NCI-H1092 treated with DMSO at 0.1 percent for 48 hours (cell line): ENCODE measurements at regions not wholly inside any gene's neighbourhood (a gene's known extent, or its start where the extent isn't known, plus 50 kb on each side); places are given as distances from the start of the nearest gene placed in this dataset.
"Not testable (repeated sequence)": the region's sequence is repeated elsewhere in the genome, so short reads cannot be mapped to it uniquely, and the experiment has no call there.

ENCODE experiments used
- DNase-seq: peaks from one replicate; lab custom pipeline; 2025; lab: John Stamatoyannopoulos, UW

- DNase-seq = no peak
Observed at GRCh38 chr6:100228437-100228833, 234.4 kb upstream of the MCHR2 start.

DNA sequence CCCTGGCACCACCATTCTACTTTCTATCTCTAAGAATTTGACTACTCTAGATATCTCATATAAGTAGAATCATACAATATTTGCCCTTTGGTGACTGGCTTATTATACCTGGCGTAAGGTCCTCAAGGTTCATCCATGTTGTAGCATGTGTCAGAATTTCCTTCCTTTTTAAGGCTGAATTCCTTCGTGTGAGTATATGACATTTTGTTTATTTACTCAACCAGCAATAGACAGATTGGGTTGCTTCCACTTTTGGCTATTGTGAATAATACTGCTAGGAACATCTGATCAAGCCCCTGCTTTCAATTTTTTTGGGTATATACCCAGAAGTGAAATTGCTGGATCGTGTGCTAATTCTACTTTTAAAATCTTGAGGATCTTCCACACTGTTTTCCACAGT lies 232.8 kb upstream of the MCHR2 start:
- no peak for DNase-seq

GRCh38 chr6:100223952-100224351 lies 229.9 kb upstream of the MCHR2 start:
- DNase-seq = not testable (repeated sequence)

GRCh38 chr6:100220543-100220942 lies 226.5 kb upstream of the MCHR2 start:
- DNase-seq = no peak

GRCh38 chr6:100217225-100218012 lies 223.4 kb upstream of the MCHR2 start:
- no peak for DNase-seq

GRCh38 chr6:100216760-100217159 lies 222.7 kb upstream of the MCHR2 start:
- no peak for DNase-seq

DNA sequence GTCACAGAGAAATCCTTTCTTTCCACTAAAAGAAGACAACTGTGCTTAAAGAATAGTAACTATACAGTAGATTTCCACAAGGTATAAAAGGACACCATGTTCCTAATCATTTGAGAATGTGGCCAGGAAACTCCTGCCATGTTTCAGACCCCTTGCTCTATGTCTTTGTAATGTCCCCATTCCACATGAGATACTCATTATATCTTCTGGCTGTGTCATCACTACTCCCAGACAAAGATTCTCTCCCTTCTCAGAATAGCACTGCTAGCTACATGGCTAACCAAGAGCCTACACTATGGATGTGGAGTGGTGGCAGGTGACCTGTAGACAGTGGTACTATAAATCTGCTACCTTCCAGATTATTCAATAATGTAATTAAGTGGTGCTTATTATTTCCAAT lies 218.1 kb upstream of the MCHR2 start:
- no peak for DNase-seq

GRCh38 chr6:100210137-100211117 lies 216.4 kb upstream of the MCHR2 start:
- DNase-seq = no peak

DNA sequence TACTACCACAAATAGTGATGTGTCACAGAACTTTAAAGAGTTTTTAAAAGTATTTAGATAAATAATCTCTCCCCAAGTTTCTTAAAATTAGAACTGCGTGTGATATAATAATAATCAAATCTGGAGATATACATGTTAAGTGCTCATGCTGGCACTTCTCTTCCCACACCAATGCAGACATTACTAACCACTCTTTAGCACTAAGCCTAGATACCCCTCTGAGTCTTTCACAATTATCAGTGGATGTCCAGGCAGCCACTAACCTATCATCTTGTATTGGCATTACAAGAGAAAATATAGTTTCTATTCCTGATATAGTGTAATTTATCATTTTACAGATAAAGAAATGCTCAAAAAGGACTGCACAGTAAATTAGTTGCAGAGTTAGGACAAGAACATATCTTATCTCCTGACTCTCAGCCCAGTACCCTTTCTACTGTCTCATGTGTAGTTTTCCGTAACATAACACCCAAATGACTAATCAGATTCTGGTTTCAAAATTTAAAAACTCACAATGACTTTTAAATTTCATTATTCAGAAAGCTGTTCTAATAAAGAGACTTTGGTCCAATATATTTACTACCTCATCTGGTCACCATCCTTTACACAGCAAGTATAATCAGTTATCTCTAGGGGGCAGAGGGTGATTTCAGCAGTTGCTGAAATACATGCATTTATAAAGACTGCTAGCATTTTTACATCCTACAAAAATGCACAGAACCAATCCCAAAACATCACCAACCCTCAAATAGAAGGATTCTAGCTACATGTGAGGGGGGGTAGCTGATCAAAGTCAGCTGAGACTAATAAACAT lies 215.5 kb upstream of the MCHR2 start:
- DNase-seq = no peak

GRCh38 chr6:100203400-100203799 lies 209.4 kb upstream of the MCHR2 start:
- no peak for DNase-seq

GRCh38 chr6:100202417-100203194 lies 208.6 kb upstream of the MCHR2 start:
- DNase-seq = no peak

DNA sequence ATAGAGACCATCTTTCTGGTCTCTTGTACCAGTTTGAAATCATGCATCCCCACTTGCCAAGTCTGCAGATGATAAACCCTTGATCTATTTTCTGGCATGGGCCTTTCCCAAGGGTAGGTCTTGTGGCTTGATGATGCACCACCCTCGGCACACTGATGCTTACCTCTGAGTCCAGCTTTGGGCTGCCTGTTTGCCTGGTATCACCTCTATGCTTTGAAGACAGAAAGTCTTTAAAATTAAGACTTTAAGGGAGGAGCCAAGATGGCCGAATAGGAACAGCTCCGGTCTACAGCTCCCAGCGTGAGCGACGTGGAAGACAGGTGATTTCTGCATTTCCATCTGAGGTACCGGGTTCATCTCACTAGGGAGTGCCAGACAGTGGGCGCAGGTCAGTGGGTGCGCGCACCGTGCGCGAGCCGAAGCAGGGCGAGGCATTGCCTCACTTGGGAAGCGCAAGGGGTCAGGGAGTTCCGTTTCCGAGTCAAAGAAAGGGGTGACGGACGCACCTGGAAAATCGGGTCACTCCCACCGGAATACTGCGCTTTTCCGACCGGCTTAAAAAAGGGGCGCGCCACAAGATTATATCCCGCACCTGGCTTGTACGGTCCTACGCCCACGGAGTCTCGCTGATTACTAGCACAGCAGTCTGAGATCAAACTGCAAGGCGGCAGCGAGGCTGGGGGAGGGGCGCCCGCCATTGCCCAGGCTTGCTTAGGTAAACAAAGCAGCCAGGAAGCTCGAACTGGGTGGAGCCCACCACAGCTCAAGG lies 202.4 kb upstream of the MCHR2 start:
- not testable (repeated sequence) for DNase-seq

- DNase-seq = not testable (repeated sequence)
Observed at GRCh38 chr6:100195244-100195643, 201.2 kb upstream of the MCHR2 start.

DNA sequence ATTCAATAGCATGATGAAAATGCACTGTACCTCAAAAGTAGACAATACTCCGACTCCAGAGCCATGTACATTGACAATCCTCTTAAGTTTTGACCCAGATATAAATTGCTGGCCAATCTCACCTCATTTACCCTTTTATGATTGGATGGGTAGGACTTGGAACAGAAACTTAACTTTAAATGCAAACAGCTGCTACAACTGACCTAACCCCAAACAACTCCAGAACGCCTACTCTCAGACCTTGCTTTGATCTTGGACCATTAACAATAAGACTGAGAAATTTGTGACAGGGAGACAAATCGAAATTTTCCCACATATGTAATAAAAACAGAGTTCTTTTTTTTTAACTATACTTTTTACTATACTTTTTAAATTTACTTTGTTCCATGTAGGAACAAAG lies 200.5 kb upstream of the MCHR2 start:
- DNase-seq = no peak

GRCh38 chr6:100188754-100189153 lies 194.7 kb upstream of the MCHR2 start:
- DNase-seq = no peak

GRCh38 chr6:100186552-100186951 lies 192.5 kb upstream of the MCHR2 start:
- DNase-seq = no peak

GRCh38 chr6:100185615-100186014 lies 191.6 kb upstream of the MCHR2 start:
- no peak for DNase-seq

DNA sequence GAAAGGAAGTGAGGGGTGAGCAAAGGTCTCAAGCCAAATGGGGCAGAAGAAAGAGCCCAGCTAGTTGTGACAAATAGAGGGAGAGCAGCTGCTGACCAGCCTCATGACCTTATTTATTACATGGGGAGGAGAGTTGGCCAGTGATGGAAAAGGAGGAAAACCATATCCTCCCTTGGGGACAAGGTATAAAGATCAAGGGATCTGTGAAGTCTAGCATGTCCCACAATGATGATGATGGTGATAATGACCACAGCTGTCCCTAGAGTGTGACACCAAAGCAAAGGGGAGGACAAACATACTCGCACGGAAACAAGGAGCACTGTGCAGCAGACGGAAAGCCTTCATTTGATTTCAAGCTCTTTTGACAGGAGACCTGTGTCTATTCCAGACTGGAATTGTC lies 190.4 kb upstream of the MCHR2 start:
- DNase-seq = no peak

- DNase-seq = no peak
Observed at GRCh38 chr6:100182313-100182712, 188.3 kb upstream of the MCHR2 start.

GRCh38 chr6:100181309-100181708 lies 187.3 kb upstream of the MCHR2 start:
- no peak for DNase-seq

DNA sequence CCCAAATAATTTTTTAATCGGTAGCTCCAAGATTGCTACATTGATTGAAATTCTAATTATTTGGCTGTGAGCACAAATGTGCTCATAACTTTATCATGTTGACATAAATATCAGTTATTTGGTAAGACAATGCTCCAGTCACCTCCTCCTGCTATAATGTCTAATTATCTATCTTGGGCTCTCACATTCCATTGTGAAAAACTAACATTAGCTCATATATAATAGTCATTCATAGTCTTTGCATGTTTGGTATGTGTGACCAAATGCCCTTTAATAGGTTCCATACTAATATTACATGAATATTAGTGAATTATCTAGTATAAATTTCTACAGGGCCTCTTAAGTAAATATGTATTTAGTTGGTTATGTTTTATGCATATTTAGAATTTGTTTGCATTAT lies 185.6 kb upstream of the MCHR2 start:
- DNase-seq = no peak
